ENCODE measurements at regions not wholly inside any gene's neighbourhood (a gene's known extent, or its start where the extent isn't known, plus 50 kb on each side); places are given as distances from the start of the nearest gene placed in this dataset.
"Not testable (repeated sequence)": the region's sequence is repeated elsewhere in the genome, so short reads cannot be mapped to it uniquely, and the experiment has no call there.

- no peak overlapping the region for H3K27ac ChIP-seq
- no peak for TF ChIP-seq CTCF (IDR thresholded peaks at IDR 0.05)
- TF ChIP-seq ZFX (IDR thresholded peaks at IDR 0.05; ENCODE audit: borderline replicate concordance) = no peak
Measured at GRCh38 chrX:85808217-85808616, 239.1 kb downstream of the CHM start.

GRCh38 chrX:85772391-85772790 is 275.0 kb downstream of the CHM start:
- H3K27ac ChIP-seq = not testable (repeated sequence)

GRCh38 chrX:85765651-85766050 is 281.7 kb downstream of the CHM start:
- TF ChIP-seq CTCF (IDR thresholded peaks at IDR 0.05) = no peak
- no peak for TF ChIP-seq ZFX (IDR thresholded peaks at IDR 0.05; ENCODE audit: borderline replicate concordance)
- H3K27ac ChIP-seq = no peak overlapping the region

- not testable (repeated sequence) for H3K27ac ChIP-seq
Measured at GRCh38 chrX:85723025-85723424, 324.3 kb downstream of the CHM start.

- H3K27ac ChIP-seq = not testable (repeated sequence)
Measured at GRCh38 chrX:85703233-85703632, 323.8 kb upstream of the POF1B start.

- H3K27ac ChIP-seq = no peak overlapping the region
- TF ChIP-seq ZFX (IDR thresholded peaks at IDR 0.05; ENCODE audit: borderline replicate concordance) = no peak
- no peak for TF ChIP-seq CTCF (IDR thresholded peaks at IDR 0.05)
Measured at GRCh38 chrX:85698921-85699320, 319.5 kb upstream of the POF1B start.

- H3K27ac ChIP-seq = no peak overlapping the region
- TF ChIP-seq CTCF (IDR thresholded peaks at IDR 0.05) (no peak), ZFX (IDR thresholded peaks at IDR 0.05; ENCODE audit: borderline replicate concordance) (no peak)
Measured at GRCh38 chrX:85685843-85686242, 306.4 kb upstream of the POF1B start.

GRCh38 chrX:85666471-85666870 is 287.0 kb upstream of the POF1B start:
- TF ChIP-seq CTCF (IDR thresholded peaks at IDR 0.05) (no peak), ZFX (IDR thresholded peaks at IDR 0.05; ENCODE audit: borderline replicate concordance) (no peak)
- H3K27ac ChIP-seq = no peak overlapping the region

- H3K27ac ChIP-seq = not testable (repeated sequence)
Measured at GRCh38 chrX:85663970-85664369, 284.5 kb upstream of the POF1B start.

GRCh38 chrX:85630901-85631300 is 251.4 kb upstream of the POF1B start:
- TF ChIP-seq ZFX (IDR thresholded peaks at IDR 0.05; ENCODE audit: borderline replicate concordance) = no peak
- no peak for TF ChIP-seq CTCF (IDR thresholded peaks at IDR 0.05)
- H3K27ac ChIP-seq = no peak overlapping the region
